ENCODE measurements at regions not wholly inside any gene's neighbourhood (a gene's known extent, or its start where the extent isn't known, plus 50 kb on each side); places are given as distances from the start of the nearest gene placed in this dataset.

DNA sequence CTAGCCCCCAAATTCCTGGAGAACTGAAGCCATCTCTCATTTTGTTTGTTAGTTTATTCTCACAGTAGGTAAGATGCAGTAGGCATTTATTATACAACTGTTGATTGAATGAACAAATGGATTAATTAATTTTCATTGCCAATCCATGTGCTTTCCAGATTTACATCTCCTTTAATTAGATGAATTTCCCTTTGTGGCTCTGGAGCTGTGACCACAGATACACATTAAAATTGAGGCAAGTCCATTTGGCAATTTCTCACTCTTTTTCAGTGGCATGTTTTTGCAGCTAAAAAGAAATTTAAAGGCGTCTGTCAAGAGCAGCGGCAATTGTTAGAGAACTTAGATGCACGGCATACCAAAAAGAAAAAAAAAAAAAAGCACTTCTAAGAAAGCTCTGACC lies 635.4 kb upstream of the SOX9 start:
- no peaks in the 10 kb centered on the region for H3K27me3 ChIP-seq (ENCODE audit: insufficient read depth, low read length)
- no peaks in the 10 kb centered on the region for H3K36me3 ChIP-seq (ENCODE audit: insufficient read depth, low read depth, low read length)
- no peak overlapping the region for H3K9ac ChIP-seq (ENCODE audit: low read depth, low read length)
- H3K27ac ChIP-seq (ENCODE audit: low read length): no peak overlapping the region
- H3K9me3 ChIP-seq (ENCODE audit: insufficient read depth, low read depth, low read length): no peaks in the 10 kb centered on the region
- no peaks in the 10 kb centered on the region for H3K4me1 ChIP-seq (ENCODE audit: insufficient read depth, low read length)
- H3K4me3 ChIP-seq (ENCODE audit: low read length): no peak overlapping the region

DNA sequence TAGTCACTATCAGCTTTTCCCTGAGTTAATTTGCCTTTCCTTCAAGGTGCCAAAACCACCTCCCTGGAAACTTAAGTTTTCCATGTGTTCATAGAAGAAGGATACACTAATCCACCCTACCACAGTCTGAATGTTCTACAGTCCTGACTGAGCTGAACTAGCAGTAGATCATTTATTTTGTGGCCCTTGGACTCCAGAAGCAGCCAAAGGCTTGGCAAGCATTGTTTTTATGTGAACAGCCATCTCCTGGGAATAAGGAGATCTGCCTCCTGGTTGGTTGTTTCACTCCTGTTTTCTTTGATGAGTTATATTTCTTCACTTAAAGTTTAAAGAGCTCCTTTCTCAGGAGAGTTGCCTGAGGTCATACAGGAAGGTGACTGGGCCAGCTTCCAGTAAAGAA lies 634.6 kb upstream of the SOX9 start:
- Histone ChIP-seq H3K4me1 (ENCODE audit: insufficient read depth, low read length) (no peaks in the 10 kb centered on the region), H3K27ac (ENCODE audit: low read length) (no peak overlapping the region), H3K4me3 (ENCODE audit: low read length) (no peak overlapping the region), H3K27me3 (ENCODE audit: insufficient read depth, low read length) (no peaks in the 10 kb centered on the region), H3K36me3 (ENCODE audit: insufficient read depth, low read depth, low read length) (no peaks in the 10 kb centered on the region), H3K9me3 (ENCODE audit: insufficient read depth, low read depth, low read length) (no peaks in the 10 kb centered on the region), H3K9ac (ENCODE audit: low read depth, low read length) (no peak overlapping the region)

DNA sequence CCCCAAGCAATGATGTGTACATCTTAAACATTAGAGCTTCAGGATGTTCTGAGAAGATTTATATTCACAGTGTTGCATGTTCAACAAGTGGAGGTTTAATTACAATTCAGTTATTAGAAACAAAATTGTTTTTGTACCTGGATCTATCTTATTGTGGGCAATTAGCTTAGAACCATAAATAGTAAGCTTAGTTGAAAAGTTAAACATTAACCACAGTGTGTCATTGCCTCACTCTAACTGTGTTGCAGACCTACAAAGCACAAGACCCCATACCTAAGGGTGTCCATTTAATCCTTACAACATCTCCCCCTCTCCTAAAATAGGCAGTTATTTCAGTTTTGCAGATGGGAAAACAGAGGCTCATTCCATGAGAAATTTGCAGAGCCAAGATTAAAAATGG lies 632.0 kb upstream of the SOX9 start:
- H3K9me3 ChIP-seq (ENCODE audit: insufficient read depth, low read depth, low read length): no peaks in the 10 kb centered on the region
- H3K27ac ChIP-seq (ENCODE audit: low read length): no peak overlapping the region
- no peak overlapping the region for H3K9ac ChIP-seq (ENCODE audit: low read depth, low read length)
- H3K4me1 ChIP-seq (ENCODE audit: insufficient read depth, low read length): no peaks in the 10 kb centered on the region
- no peaks in the 10 kb centered on the region for H3K27me3 ChIP-seq (ENCODE audit: insufficient read depth, low read length)
- no peaks in the 10 kb centered on the region for H3K36me3 ChIP-seq (ENCODE audit: insufficient read depth, low read depth, low read length)
- no peak overlapping the region for H3K4me3 ChIP-seq (ENCODE audit: low read length)

DNA sequence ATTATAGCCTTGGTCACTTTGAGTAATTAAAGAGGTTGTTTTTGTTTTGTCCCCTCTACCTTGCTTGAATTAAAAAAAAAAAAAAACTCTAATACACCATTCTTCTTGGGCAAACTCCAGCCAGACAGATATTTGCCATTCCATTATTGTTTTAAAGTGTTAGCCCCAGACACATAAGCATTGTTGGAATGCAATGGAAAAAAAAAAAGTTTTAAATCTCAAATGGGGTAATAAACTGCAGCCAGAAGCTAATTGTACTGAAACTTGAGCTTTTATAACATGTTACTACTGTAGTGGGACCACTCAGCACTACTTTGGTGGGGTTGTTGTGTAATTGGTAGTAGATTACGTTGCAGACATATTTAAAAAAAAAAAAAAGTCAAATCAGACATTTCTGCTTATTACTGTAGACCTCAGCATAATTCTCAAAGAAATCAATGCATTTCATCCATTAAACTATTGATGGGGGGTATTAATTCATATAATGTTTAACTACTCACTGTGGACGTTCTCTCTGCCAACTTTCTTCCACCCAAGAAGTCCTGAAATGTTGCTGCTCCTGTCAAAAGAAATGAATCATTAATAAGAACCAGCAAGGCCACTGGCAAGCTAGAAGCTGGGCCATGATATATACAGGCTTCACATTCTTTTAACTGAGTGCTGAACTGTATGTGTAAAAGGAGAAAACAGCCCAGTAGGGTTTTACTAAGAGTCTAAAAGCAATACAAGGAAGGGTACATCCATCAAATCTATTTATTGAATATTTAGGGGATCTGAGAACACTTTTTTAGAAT lies 626.6 kb upstream of the SOX9 start:
- no peak overlapping the region for H3K27ac ChIP-seq (ENCODE audit: low read length)

DNA sequence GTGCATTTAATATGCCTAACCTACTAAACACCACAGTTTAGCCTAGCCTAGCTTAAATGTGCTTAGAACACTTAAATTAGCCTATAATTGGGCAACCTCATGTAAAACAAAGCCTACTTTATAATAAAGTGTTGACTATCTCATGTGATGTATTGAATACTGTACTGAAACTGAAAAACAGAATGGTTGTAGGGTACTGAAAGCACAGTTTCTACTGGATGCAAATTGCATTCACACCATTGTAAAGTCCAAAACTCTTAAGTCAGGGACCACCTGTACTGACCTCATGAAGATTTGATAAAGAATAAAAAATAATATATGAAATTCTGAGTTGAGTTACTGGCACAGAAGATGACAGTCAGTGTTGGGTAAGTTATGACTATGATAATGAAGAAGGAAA lies 625.4 kb upstream of the SOX9 start:
- no peak overlapping the region for H3K27ac ChIP-seq (ENCODE audit: low read length)
- H3K27me3 ChIP-seq (ENCODE audit: insufficient read depth, low read length): no peaks in the 10 kb centered on the region
- H3K4me3 ChIP-seq (ENCODE audit: low read length): no peak overlapping the region
- no peaks in the 10 kb centered on the region for H3K36me3 ChIP-seq (ENCODE audit: insufficient read depth, low read depth, low read length)
- H3K9me3 ChIP-seq (ENCODE audit: insufficient read depth, low read depth, low read length): no peaks in the 10 kb centered on the region
- no peaks in the 10 kb centered on the region for H3K4me1 ChIP-seq (ENCODE audit: insufficient read depth, low read length)
- H3K9ac ChIP-seq (ENCODE audit: low read depth, low read length): no peak overlapping the region

More for the DNA sequence above, 626.6 kb upstream of the SOX9 start:
- Histone ChIP-seq H3K36me3 (ENCODE audit: insufficient read depth, low read depth, low read length) (no peaks in the 10 kb centered on the region), H3K27me3 (ENCODE audit: insufficient read depth, low read length) (no peaks in the 10 kb centered on the region), H3K4me1 (ENCODE audit: insufficient read depth, low read length) (no peaks in the 10 kb centered on the region), H3K9ac (ENCODE audit: low read depth, low read length) (no peak overlapping the region), H3K4me3 (ENCODE audit: low read length) (no peak overlapping the region), H3K9me3 (ENCODE audit: insufficient read depth, low read depth, low read length) (no peaks in the 10 kb centered on the region)

DNA sequence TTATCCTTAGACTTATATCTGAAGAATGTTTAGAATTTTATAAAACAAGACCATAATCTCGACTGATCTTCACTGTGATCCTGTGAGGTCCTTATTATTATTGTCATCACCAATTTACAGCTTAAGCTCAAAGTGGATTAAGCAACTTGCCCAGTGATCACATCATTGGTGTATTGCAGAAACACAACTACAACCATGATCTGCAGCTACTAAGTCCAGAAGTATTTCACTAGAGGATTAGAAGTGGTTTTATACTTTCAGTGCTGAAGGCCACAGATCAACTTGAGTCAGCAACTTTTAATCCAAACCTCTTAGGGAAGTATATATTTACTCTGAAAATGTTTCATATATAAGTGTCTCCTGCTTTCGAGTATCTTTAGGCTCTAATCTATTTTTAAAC lies 624.3 kb upstream of the SOX9 start:
- H3K9me3 ChIP-seq (ENCODE audit: insufficient read depth, low read depth, low read length): no peaks in the 10 kb centered on the region
- no peak overlapping the region for H3K27ac ChIP-seq (ENCODE audit: low read length)

DNA sequence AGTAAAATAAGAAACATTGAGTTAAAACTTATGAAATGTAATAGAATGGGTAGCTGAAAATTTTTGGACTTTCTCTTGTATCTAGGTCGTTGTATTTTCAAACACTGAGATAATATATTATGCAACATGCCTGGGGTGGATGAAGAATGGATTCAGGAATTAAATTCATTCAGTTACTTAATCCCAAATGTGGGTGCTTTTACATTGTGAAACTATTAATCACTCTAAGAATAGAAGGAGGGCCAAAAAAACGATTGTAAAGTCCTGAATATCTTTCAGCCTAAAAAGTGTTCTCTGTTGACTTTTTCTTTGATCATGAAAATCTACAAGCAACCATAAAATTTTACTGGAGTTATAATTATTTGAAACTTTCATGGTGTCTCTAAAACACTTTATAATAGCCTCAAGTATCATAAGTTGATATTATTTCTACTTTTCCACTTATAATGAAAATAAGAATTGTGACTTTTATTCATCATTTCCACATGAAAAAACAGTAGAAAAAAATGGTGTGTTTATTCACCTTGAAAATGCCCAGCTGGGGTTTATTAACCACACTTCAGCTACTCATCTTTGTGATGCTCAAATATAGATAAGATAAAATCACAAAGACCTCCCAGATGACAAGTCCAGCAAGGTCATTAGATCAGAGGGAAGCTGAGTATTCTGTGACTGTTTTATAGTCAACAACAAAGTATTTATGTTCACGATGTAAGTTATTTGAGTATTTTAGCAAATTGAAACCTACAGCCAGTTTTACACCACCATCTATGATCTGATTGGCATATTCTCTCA lies 619.9 kb upstream of the SOX9 start:
- no peak overlapping the region for H3K27ac ChIP-seq (ENCODE audit: low read length)
- H3K27me3 ChIP-seq (ENCODE audit: insufficient read depth, low read length): no peaks in the 10 kb centered on the region
- H3K4me3 ChIP-seq (ENCODE audit: low read length): no peak overlapping the region
- H3K4me1 ChIP-seq (ENCODE audit: insufficient read depth, low read length): no peaks in the 10 kb centered on the region
- no peaks in the 10 kb centered on the region for H3K36me3 ChIP-seq (ENCODE audit: insufficient read depth, low read depth, low read length)
- H3K9ac ChIP-seq (ENCODE audit: low read depth, low read length): no peak overlapping the region
- no peaks in the 10 kb centered on the region for H3K9me3 ChIP-seq (ENCODE audit: insufficient read depth, low read depth, low read length)

More for the DNA sequence above, 624.3 kb upstream of the SOX9 start:
- H3K4me1 ChIP-seq (ENCODE audit: insufficient read depth, low read length): no peaks in the 10 kb centered on the region
- no peaks in the 10 kb centered on the region for H3K27me3 ChIP-seq (ENCODE audit: insufficient read depth, low read length)
- no peak overlapping the region for H3K9ac ChIP-seq (ENCODE audit: low read depth, low read length)
- no peak overlapping the region for H3K4me3 ChIP-seq (ENCODE audit: low read length)
- H3K36me3 ChIP-seq (ENCODE audit: insufficient read depth, low read depth, low read length): no peaks in the 10 kb centered on the region

DNA sequence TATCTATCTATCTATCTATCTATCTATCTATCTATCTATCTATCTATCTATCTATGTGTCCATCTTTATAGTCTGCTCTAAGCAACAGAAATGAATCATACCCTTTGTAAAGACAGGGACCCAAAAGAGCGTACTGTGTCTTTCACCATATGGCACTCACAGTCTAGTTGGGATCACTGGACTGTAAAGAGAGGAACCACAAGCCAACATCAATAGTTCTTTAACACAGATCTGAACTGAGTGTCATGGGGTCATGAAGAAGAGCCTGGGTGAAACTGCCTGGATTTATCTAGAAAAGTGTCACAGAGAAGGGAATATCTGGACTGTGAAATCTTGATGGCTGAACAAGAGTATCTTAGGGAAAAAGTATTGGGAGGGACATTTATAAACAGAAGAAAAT lies 619.1 kb upstream of the SOX9 start:
- Histone ChIP-seq H3K27me3 (ENCODE audit: insufficient read depth, low read length) (no peaks in the 10 kb centered on the region), H3K27ac (ENCODE audit: low read length) (no peak overlapping the region), H3K9ac (ENCODE audit: low read depth, low read length) (no peak overlapping the region), H3K4me1 (ENCODE audit: insufficient read depth, low read length) (no peaks in the 10 kb centered on the region), H3K9me3 (ENCODE audit: insufficient read depth, low read depth, low read length) (no peaks in the 10 kb centered on the region), H3K4me3 (ENCODE audit: low read length) (no peak overlapping the region), H3K36me3 (ENCODE audit: insufficient read depth, low read depth, low read length) (no peaks in the 10 kb centered on the region)

DNA sequence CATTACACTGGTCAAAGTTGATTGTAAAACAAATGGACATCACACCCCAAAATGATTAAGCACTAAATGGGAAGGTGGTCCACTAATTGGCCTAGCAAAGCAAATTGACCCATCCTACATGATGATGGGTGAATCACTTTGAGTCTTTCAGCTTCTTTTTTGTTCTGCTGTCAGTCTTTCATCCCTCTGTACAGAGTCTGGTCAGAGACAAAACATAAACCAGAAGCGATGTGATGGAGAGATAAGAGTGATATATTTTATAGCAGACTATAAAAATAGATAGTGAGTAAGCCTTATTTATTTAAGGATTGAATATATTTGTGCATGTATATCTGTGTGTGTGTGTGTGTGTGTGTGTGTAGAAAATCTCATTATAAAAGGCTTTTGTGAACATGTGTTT lies 618.4 kb upstream of the SOX9 start:
- H3K27ac ChIP-seq (ENCODE audit: low read length): no peak overlapping the region
- no peaks in the 10 kb centered on the region for H3K4me1 ChIP-seq (ENCODE audit: insufficient read depth, low read length)

DNA sequence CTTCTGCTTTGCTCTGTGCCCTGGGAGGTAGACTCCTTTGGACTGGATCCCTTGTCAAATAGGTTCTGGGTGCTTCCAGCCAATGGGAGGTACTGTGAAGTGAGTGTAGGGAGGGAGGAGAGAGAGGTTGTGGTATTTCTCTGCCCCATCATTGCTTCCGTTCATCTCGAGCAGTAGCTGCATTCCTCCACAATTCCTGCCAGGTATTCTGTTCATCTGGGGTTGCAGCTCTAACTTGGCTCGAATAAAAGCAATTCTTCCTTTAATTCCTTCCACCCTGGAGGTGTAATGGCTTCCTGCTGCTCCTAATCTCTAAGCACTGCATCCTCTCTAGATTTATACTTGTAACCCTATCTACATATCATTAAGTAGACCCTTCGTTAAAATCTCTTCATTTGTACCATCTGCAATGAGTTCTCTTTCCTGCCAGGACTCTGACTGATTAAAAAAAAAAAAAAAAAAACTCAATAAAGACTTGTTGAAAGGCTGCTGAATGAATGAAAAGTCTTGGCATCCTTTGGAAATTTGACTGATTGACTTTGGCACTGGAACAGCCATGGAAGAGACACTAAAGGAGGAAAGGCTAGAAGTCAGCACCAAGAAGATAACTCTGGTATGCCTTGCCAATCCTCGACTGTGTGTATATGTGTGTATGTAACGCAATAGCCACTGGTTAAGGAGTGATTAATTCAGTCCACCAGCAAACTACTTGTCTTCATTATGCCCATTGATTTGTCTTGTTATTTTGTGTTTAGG lies 616.9 kb upstream of the SOX9 start:
- H3K4me3 ChIP-seq (ENCODE audit: low read length): no peak overlapping the region
- no peaks in the 10 kb centered on the region for H3K4me1 ChIP-seq (ENCODE audit: insufficient read depth, low read length)
- no peaks in the 10 kb centered on the region for H3K27me3 ChIP-seq (ENCODE audit: insufficient read depth, low read length)

More for the DNA sequence above, 618.4 kb upstream of the SOX9 start:
- Histone ChIP-seq H3K4me3 (ENCODE audit: low read length) (no peak overlapping the region), H3K9me3 (ENCODE audit: insufficient read depth, low read depth, low read length) (no peaks in the 10 kb centered on the region), H3K36me3 (ENCODE audit: insufficient read depth, low read depth, low read length) (no peaks in the 10 kb centered on the region), H3K9ac (ENCODE audit: low read depth, low read length) (no peak overlapping the region), H3K27me3 (ENCODE audit: insufficient read depth, low read length) (no peaks in the 10 kb centered on the region)

DNA sequence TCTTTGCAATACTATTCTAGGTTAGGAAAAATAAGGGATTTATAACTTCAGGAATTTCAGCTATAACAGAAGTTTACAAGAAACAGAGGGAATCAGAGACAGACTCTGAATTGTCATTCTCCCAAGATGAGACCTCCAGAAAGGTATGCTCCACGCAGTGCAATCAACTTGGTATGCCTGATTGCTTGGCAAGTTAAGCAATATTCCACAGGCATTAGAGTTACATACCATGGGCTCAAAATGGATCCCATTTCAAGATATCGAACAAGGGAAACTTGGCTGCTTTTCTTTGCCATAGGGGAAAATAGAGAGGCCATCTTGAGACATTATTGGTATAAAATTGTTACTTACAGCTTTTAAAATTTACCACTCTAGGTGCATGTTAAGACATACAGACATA lies 615.6 kb upstream of the SOX9 start:
- no peak overlapping the region for H3K9ac ChIP-seq (ENCODE audit: low read depth, low read length)
- H3K27me3 ChIP-seq (ENCODE audit: insufficient read depth, low read length): no peaks in the 10 kb centered on the region
- H3K4me1 ChIP-seq (ENCODE audit: insufficient read depth, low read length): no peaks in the 10 kb centered on the region
- no peaks in the 10 kb centered on the region for H3K36me3 ChIP-seq (ENCODE audit: insufficient read depth, low read depth, low read length)
- no peak overlapping the region for H3K4me3 ChIP-seq (ENCODE audit: low read length)
- no peak overlapping the region for H3K27ac ChIP-seq (ENCODE audit: low read length)
- no peaks in the 10 kb centered on the region for H3K9me3 ChIP-seq (ENCODE audit: insufficient read depth, low read depth, low read length)

More for the DNA sequence above, 616.9 kb upstream of the SOX9 start:
- Histone ChIP-seq H3K9ac (ENCODE audit: low read depth, low read length) (no peak overlapping the region), H3K9me3 (ENCODE audit: insufficient read depth, low read depth, low read length) (no peaks in the 10 kb centered on the region), H3K36me3 (ENCODE audit: insufficient read depth, low read depth, low read length) (no peaks in the 10 kb centered on the region), H3K27ac (ENCODE audit: low read length) (no peak overlapping the region)

Measured in iPS-20b (cell line).